HEK293 (cell line): ENCODE measurements at regions not wholly inside any gene's neighbourhood (a gene's known extent, or its start where the extent isn't known, plus 50 kb on each side); places are given as distances from the start of the nearest gene placed in this dataset.

Experiments
- CTCF ChIP-seq: fragments of 450-650 bp; formaldehyde crosslinking; IDR thresholded peaks from 2 replicates; pipeline ENCODE4 v1.5.1; 2016; ENCODE audit warnings: missing biosample characterization, missing genetic modification characterization
- SP2 ChIP-seq: fragments of 450-650 bp; formaldehyde crosslinking; IDR thresholded peaks from 2 replicates; pipeline ENCODE4 v1.5.1; 2016; ENCODE audit warnings: missing biosample characterization, missing genetic modification characterization

DNA sequence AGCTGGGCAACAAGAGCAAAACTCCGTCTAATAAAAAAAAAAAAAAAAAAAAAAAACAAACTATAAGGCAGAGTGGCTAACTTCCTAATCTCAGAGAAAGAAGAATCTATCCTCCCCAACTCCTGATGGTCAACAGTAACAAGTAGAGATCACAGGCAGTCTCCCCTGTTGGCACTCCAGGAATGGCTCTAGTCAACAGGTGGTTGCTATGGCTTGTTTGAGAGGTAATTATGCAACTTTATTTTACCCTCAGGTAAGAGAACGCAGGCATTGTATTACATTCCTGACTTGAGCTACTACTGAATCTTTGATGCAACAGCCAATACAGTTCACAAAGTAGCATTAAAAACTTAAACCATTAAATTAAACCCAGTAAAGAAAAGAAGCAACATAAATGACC is 180.3 kb downstream of the DICER1 start:
- TF ChIP-seq SP2 (tag by site-specific recombination) (no peak), CTCF (tag by site-specific recombination) (no peak)
